Sigmoid colon (tissue), 4 donors: ENCODE measurements at regions not wholly inside any gene's neighbourhood (a gene's known extent, or its start where the extent isn't known, plus 50 kb on each side); places are given as distances from the start of the nearest gene placed in this dataset.

Experiments used
- POLR2A ChIP-seq, 2 donors: fragments of 450-650 bp; IDR thresholded peaks; one replicate each; pipeline ENCODE4 v1.6.1; 2016; ENCODE audit warnings: antibody characterized with exemption in 2 of 2, mild to moderate bottlenecking in 2 of 2, moderate library complexity in 2 of 2
- POLR2AphosphoS5 ChIP-seq, 4 donors: sonication (generic); formaldehyde crosslinking; IDR thresholded peaks; one replicate each; pipeline ENCODE4 v1.6.1; 2017; ENCODE audit warnings: antibody characterized with exemption in 4 of 4
- TF ChIP-seq, protein P1 (sequence below), 4 experiments: fragments of 450-650 bp in 3 of 4; fragments of 200-600 bp in 1 of 4; IDR thresholded peaks; one replicate each; pipeline ENCODE4 v1.5.1; 2016 to 2019; ENCODE audit warnings: antibody characterized with exemption in 4 of 4, mild to moderate bottlenecking in 3 of 4, moderate library complexity in 2 of 4

DNA sequence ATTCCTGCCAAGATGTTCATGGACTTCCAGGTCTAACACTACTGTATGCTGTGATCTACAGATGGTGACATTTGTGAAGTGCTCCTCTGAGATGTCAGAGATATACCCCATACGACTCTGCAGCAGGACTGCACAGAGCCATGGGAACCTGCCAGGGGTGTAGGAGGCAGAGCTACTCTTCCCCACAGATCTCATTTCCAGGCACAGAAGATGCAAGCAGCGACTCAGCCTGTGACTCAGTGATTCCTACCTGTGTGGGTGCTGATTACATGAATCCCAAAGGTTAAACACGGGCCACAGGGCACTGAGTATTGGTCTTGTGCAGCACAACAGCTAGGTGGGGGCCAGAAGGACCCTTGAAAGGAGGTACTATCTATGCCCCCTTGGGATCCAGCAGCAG is 137.0 kb upstream of the SOX9 start:
- TF ChIP-seq, protein P1, sequence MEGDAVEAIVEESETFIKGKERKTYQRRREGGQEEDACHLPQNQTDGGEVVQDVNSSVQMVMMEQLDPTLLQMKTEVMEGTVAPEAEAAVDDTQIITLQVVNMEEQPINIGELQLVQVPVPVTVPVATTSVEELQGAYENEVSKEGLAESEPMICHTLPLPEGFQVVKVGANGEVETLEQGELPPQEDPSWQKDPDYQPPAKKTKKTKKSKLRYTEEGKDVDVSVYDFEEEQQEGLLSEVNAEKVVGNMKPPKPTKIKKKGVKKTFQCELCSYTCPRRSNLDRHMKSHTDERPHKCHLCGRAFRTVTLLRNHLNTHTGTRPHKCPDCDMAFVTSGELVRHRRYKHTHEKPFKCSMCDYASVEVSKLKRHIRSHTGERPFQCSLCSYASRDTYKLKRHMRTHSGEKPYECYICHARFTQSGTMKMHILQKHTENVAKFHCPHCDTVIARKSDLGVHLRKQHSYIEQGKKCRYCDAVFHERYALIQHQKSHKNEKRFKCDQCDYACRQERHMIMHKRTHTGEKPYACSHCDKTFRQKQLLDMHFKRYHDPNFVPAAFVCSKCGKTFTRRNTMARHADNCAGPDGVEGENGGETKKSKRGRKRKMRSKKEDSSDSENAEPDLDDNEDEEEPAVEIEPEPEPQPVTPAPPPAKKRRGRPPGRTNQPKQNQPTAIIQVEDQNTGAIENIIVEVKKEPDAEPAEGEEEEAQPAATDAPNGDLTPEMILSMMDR (IDR thresholded peaks at IDR 0.05): no peak
- no peak for TF ChIP-seq POLR2A (IDR thresholded peaks at IDR 0.05)
- no peak for TF ChIP-seq POLR2AphosphoS5 (IDR thresholded peaks at IDR 0.05)
